HG02763 (cell line): ENCODE measurements at regions not wholly inside any gene's neighbourhood (a gene's known extent, or its start where the extent isn't known, plus 50 kb on each side); places are given as distances from the start of the nearest gene placed in this dataset.

Experiments used
- ATAC-seq: cut with Tn5 transposase; IDR thresholded peaks from one replicate; pipeline ENCODE4 v1.9.1; 2021; ENCODE audit warnings: mild to moderate bottlenecking, moderate library complexity; ENCODE audit not compliant: unreplicated experiment

GRCh38 chr1:222301652-222302051 is 246.3 kb downstream of the HHIPL2 start:
- ATAC-seq = no peak

- no peak for ATAC-seq
These were observed 248.4 kb downstream of the HHIPL2 start for GRCh38 chr1:222299524-222299923.

- ATAC-seq = no peak
These were observed 257.0 kb downstream of the HHIPL2 start for GRCh38 chr1:222290866-222291265.

GRCh38 chr1:222288053-222288452 is 259.9 kb downstream of the HHIPL2 start:
- no peak for ATAC-seq

- no peak for ATAC-seq
These were observed 261.9 kb downstream of the HHIPL2 start for GRCh38 chr1:222286011-222286410.

- no peak for ATAC-seq
These were observed 262.4 kb downstream of the HHIPL2 start for GRCh38 chr1:222285526-222285925.

- ATAC-seq = no peak
These were observed 263.4 kb downstream of the HHIPL2 start for GRCh38 chr1:222284466-222284865.

GRCh38 chr1:222283147-222283768 is 264.6 kb downstream of the HHIPL2 start:
- ATAC-seq = no peak

GRCh38 chr1:222279591-222279990 is 268.3 kb downstream of the HHIPL2 start:
- no peak for ATAC-seq

- no peak for ATAC-seq
These were observed 269.4 kb downstream of the HHIPL2 start for GRCh38 chr1:222278501-222278900.

- ATAC-seq = no peak
These were observed 272.0 kb downstream of the HHIPL2 start for GRCh38 chr1:222275729-222276465.

- no peak for ATAC-seq
These were observed 272.7 kb downstream of the HHIPL2 start for GRCh38 chr1:222275001-222275728.

- ATAC-seq = no peak
These were observed 281.4 kb downstream of the HHIPL2 start for GRCh38 chr1:222266223-222267196.

GRCh38 chr1:222263791-222264190 is 284.1 kb downstream of the HHIPL2 start:
- ATAC-seq = no peak

GRCh38 chr1:222257027-222257426 is 290.9 kb downstream of the HHIPL2 start:
- ATAC-seq = no peak

GRCh38 chr1:222256058-222256457 is 291.8 kb downstream of the HHIPL2 start:
- no peak for ATAC-seq

- no peak for ATAC-seq
These were observed 295.1 kb downstream of the HHIPL2 start for GRCh38 chr1:222252788-222253187.

GRCh38 chr1:222251847-222252246 is 296.1 kb downstream of the HHIPL2 start:
- ATAC-seq = no peak

- ATAC-seq = no peak
These were observed 297.5 kb downstream of the HHIPL2 start for GRCh38 chr1:222250376-222250775.

GRCh38 chr1:222247811-222248310 is 300.0 kb downstream of the HHIPL2 start:
- no peak for ATAC-seq

- ATAC-seq = no peak
These were observed 300.8 kb downstream of the HHIPL2 start for GRCh38 chr1:222247081-222247480.
